Uterus (tissue), 2 donors: ENCODE measurements at regions not wholly inside any gene's neighbourhood (a gene's known extent, or its start where the extent isn't known, plus 50 kb on each side); places are given as distances from the start of the nearest gene placed in this dataset.

Source experiments
- POLR2A ChIP-seq, 2 donors: fragments of 450-650 bp; IDR thresholded peaks; one replicate each; pipeline ENCODE4 v1.6.1; 2016; ENCODE audit warnings: antibody characterized with exemption in 2 of 2, mild to moderate bottlenecking in 1 of 2, moderate library complexity in 1 of 2
- TF ChIP-seq, protein P1 (sequence below), 4 experiments: fragments of 200-600 bp in 2 of 4; fragments of 450-650 bp in 2 of 4; sonication (generic) in 2 of 4; IDR thresholded peaks; one replicate each; pipeline ENCODE4 v1.5.1; 2016 to 2019; ENCODE audit warnings: antibody characterized with exemption in 4 of 4, mild to moderate bottlenecking in 2 of 4, moderate library complexity in 1 of 4

GRCh38 chr22:27308513-27308912 is 493.0 kb downstream of the MN1 start:
- no peak for TF ChIP-seq POLR2A (IDR thresholded peaks at IDR 0.05)
- TF ChIP-seq, protein P1, sequence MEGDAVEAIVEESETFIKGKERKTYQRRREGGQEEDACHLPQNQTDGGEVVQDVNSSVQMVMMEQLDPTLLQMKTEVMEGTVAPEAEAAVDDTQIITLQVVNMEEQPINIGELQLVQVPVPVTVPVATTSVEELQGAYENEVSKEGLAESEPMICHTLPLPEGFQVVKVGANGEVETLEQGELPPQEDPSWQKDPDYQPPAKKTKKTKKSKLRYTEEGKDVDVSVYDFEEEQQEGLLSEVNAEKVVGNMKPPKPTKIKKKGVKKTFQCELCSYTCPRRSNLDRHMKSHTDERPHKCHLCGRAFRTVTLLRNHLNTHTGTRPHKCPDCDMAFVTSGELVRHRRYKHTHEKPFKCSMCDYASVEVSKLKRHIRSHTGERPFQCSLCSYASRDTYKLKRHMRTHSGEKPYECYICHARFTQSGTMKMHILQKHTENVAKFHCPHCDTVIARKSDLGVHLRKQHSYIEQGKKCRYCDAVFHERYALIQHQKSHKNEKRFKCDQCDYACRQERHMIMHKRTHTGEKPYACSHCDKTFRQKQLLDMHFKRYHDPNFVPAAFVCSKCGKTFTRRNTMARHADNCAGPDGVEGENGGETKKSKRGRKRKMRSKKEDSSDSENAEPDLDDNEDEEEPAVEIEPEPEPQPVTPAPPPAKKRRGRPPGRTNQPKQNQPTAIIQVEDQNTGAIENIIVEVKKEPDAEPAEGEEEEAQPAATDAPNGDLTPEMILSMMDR (IDR thresholded peaks at IDR 0.05), result no peak
